ENCODE measurements at regions not wholly inside any gene's neighbourhood (a gene's known extent, or its start where the extent isn't known, plus 50 kb on each side); places are given as distances from the start of the nearest gene placed in this dataset.
"Not testable (repeated sequence)": the region's sequence is repeated elsewhere in the genome, so short reads cannot be mapped to it uniquely, and the experiment has no call there.

DNA sequence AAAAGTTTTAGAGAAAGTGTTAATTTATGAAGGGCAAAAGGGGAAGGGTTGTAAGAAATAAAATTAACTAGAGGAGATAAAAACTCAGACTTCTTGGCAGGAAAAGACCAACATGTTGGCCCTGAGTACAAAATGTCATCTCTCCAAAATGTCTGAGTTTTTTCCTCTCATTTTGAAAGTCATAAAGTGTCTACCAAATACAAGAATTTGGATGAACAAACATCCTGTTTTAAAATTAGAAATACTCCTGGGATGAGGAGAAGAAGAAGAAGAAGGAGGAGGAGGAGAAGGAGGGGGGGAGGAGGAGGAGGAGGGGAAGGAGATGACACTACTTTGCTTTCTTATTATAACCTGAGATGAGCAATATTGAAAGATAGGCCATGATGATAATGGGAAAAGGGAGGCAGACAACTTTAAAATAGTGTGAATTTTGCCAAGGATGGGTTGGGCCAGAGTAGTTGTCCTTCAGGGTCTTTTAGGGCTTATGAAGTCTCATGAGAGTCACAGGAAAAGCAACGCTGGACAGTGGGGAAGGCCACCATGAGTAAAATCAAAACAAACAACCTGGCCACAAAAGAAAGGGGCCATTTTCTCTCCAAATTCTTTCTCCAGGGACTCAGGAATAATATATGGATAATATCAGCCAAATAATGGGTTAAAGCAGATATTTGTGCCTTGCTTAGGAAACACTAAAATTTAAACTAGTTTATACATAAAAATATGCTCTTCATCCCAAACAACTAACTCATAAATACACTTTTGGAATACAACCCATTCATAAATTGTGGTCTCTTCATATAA is 632.9 kb downstream of the EPHA3 start:
- no peaks in the 10 kb centered on the region for H3K36me3 ChIP-seq
- no peak for DNase-seq (ENCODE audit: low spot score in 2 of 2)
- no peaks in the 10 kb centered on the region for H3K9me3 ChIP-seq
- H3K4me1 ChIP-seq, result peaks cover 0 to 9% (median 0%) of the 10 kb centered on the region in 4 donors
- TF ChIP-seq POLR2A (IDR thresholded peaks at IDR 0.05), result no peak
- no peak overlapping the region for H3K27ac ChIP-seq
- no peak overlapping the region for H3K4me3 ChIP-seq
- WGBS, 2 donors, result 44 to 57% methylated on average over 1 of the region's 1 CpG
- H3K27me3 ChIP-seq, result no peaks in the 10 kb centered on the region

DNA sequence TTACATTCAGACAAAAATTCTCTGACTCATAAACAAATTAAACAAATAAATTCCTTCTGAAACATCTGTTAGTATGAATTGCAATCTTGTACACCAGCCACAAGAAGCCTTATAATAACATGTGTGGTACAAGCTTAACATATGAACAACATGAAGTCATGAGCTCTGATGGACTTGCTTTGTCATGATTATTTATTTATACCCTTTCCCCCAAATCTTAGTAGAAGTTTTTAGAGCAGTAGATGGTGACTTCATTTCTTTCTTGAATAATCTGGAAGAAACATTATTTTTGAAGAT is 633.4 kb downstream of the EPHA3 start:
- Histone ChIP-seq H3K27me3 (no peaks in the 10 kb centered on the region), H3K36me3 (no peaks in the 10 kb centered on the region), H3K4me1 (peaks cover 0 to 9% (median 0%) of the 10 kb centered on the region in 4 donors), H3K4me3 (no peak overlapping the region), H3K27ac (no peak overlapping the region), H3K9me3 (no peaks in the 10 kb centered on the region)
- no peak for DNase-seq (ENCODE audit: low spot score in 2 of 2)
- TF ChIP-seq, protein P1, sequence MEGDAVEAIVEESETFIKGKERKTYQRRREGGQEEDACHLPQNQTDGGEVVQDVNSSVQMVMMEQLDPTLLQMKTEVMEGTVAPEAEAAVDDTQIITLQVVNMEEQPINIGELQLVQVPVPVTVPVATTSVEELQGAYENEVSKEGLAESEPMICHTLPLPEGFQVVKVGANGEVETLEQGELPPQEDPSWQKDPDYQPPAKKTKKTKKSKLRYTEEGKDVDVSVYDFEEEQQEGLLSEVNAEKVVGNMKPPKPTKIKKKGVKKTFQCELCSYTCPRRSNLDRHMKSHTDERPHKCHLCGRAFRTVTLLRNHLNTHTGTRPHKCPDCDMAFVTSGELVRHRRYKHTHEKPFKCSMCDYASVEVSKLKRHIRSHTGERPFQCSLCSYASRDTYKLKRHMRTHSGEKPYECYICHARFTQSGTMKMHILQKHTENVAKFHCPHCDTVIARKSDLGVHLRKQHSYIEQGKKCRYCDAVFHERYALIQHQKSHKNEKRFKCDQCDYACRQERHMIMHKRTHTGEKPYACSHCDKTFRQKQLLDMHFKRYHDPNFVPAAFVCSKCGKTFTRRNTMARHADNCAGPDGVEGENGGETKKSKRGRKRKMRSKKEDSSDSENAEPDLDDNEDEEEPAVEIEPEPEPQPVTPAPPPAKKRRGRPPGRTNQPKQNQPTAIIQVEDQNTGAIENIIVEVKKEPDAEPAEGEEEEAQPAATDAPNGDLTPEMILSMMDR (IDR thresholded peaks at IDR 0.05), result no peak
- TF ChIP-seq EP300 (IDR thresholded peaks at IDR 0.05), result no peak
- TF ChIP-seq POLR2A (IDR thresholded peaks at IDR 0.05), result no peak

DNA sequence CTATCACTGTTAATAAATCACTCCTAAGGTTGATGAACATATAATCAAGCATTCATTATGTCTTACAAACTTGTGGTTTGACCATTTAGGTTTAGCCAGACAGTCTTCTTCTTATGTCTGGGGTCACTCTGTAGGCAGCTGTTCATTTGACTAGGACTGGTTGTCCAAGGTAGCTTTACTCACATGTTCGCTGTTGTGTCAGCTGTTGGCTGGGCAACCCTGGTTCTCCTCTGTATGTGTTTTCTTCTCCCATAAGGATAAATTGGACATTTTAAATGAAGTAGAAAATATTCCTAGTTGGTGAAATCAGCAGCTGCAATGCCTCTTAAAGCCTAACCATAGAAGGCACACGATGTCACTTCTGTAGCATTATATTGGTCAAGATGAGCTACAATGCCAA is 635.1 kb downstream of the EPHA3 start:
- 95 to 98% methylated on average over 2 of the region's 2 CpGs for WGBS, 2 donors
- Histone ChIP-seq H3K36me3 (no peaks in the 10 kb centered on the region), H3K27me3 (no peaks in the 10 kb centered on the region), H3K4me1 (peaks cover 0 to 9% (median 0%) of the 10 kb centered on the region in 4 donors), H3K4me3 (no peak overlapping the region), H3K9me3 (no peaks in the 10 kb centered on the region), H3K27ac (no peak overlapping the region)
- no peak for TF ChIP-seq POLR2A (IDR thresholded peaks at IDR 0.05)
- TF ChIP-seq, protein P1 (IDR thresholded peaks at IDR 0.05), result no peak
- TF ChIP-seq EP300 (IDR thresholded peaks at IDR 0.05), result no peak
- DNase-seq (ENCODE audit: low spot score in 2 of 2), result no peak

DNA sequence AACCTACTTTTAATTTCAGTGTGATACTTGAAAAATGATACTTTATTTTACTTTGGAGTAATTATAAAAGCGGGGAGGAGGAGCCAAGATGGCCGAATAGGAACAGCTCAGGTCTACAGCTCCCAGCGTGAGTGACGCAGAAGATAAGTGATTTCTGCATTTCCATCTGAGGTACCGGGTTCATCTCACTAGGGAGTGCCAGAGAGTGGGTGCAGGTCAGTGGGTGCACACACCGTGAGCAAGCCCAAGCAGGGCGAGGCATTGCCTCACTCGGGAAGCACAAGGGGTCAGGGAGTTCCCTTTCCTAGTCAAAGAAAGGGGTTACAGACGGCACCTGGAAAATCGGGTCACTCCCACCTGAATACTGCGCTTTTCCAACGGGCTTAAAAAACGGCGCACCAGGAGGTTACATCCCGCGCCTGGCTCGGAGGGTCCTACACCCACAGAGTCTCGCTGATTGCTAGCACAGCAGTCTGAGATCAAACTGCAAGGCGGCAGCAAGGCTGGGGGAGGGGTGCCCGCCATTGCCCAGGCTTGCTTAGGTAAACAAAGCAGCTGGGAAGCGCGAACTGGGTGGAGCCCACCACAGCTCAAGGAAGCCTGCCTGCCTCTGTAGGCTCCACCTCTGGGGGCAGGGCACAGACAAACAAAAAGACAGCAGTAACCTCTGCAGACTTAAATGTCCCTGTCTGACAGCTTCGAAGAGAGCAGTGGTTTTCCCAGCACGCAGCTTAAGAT is 640.3 kb downstream of the EPHA3 start:
- DNase-seq (ENCODE audit: low spot score in 2 of 2); H3K27me3 ChIP-seq; H3K36me3 ChIP-seq; H3K9me3 ChIP-seq; H3K27ac ChIP-seq; H3K4me1 ChIP-seq; H3K4me3 ChIP-seq: not testable (repeated sequence)
- WGBS, 2 donors, result 94 to 95% methylated on average over 20 to 24 of the region's 24 CpGs

DNA sequence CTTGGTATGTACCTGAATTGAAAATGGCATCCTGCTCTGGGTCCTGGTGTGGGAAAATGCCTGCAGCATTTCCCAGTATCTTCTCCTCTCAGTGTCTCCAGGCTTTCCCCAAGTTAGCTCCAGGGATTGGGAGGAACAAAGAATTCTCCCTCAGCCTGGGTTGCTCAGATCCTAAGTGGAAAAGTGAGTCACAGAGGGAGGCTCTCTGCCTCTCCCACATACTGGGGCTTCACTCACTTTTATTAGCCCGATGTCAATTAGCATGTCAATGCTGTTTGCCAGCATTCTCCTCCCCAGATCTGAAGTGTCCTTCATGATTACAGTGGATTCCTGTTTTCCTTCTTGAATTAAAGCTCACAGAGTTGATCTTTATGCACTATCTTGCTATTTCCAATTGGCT is 655.0 kb downstream of the EPHA3 start:
- Histone ChIP-seq H3K27me3 (no peaks in the 10 kb centered on the region), H3K36me3 (no peaks in the 10 kb centered on the region), H3K4me1 (no peaks in the 10 kb centered on the region), H3K9me3 (peaks cover 0 to 7% (median 0%) of the 10 kb centered on the region in 4 donors), H3K27ac (no peak overlapping the region), H3K4me3 (no peak overlapping the region)
- DNase-seq (ENCODE audit: low spot score in 2 of 2), result no peak
- TF ChIP-seq, protein P1 (IDR thresholded peaks at IDR 0.05), result no peak
- TF ChIP-seq EP300 (IDR thresholded peaks at IDR 0.05), result no peak
- no peak for TF ChIP-seq POLR2A (IDR thresholded peaks at IDR 0.05)
- WGBS, 2 donors, result 58 to 65% methylated on average over 1 of the region's 1 CpG

- no peak overlapping the region for H3K4me3 ChIP-seq
- H3K27ac ChIP-seq, result no peak overlapping the region
- TF ChIP-seq POLR2A (IDR thresholded peaks at IDR 0.05) (no peak), EP300 (IDR thresholded peaks at IDR 0.05) (no peak)
- TF ChIP-seq, protein P1 (IDR thresholded peaks at IDR 0.05), result no peak
- DNase-seq (ENCODE audit: low spot score in 2 of 2), result no peak
- H3K4me1 ChIP-seq, result no peaks in the 10 kb centered on the region
- H3K27me3 ChIP-seq, result no peaks in the 10 kb centered on the region
- 53 to 55% methylated on average over 4 of the region's 4 CpGs for WGBS, 2 donors
- H3K36me3 ChIP-seq, result no peaks in the 10 kb centered on the region
- H3K9me3 ChIP-seq, result no peaks in the 10 kb centered on the region
These were observed 676.0 kb downstream of the EPHA3 start for GRCh38 chr3:89783341-89783927.
